ENCODE measurements at regions not wholly inside any gene's neighbourhood (a gene's known extent, or its start where the extent isn't known, plus 50 kb on each side); places are given as distances from the start of the nearest gene placed in this dataset.

- Histone ChIP-seq H3K27ac (no peak overlapping the region), H3K9me3 (peaks cover 0 to 6% (median 0%) of the 10 kb centered on the region in 12 donors), H3K4me1 (no peaks in the 10 kb centered on the region), H3K4me3 (no peak overlapping the region), H3K27me3 (no peaks in the 10 kb centered on the region), H3K36me3 (no peaks in the 10 kb centered on the region)
- intact Hi-C loops (cut with DNase I), result no loop called here
- WGBS, 4 donors, result 55 to 65% (median 59%) methylated on average over 4 of the region's 4 CpGs
- TF ChIP-seq CTCF (IDR thresholded peaks at IDR 0.05) (no peak), POLR2A (IDR thresholded peaks at IDR 0.05) (no peak)
- DNase-seq (no peak), ATAC-seq (no peak)
Observed at GRCh38 chr2:14232217-14232616, 400.3 kb upstream of the LRATD1 start.

- H3K27ac ChIP-seq, result no peak overlapping the region
- no peak overlapping the region for H3K4me3 ChIP-seq
- no peak for DNase-seq
- intact Hi-C loops (cut with DNase I), result no loop called here
- TF ChIP-seq CTCF (IDR thresholded peaks at IDR 0.05), result no peak
- no peak for TF ChIP-seq POLR2A (IDR thresholded peaks at IDR 0.05)
- ATAC-seq, result no peak
- WGBS, 4 donors, result 51 to 71% (median 59%) methylated on average over 5 of the region's 5 CpGs
- H3K4me1 ChIP-seq, result no peaks in the 10 kb centered on the region
- H3K27me3 ChIP-seq, result no peaks in the 10 kb centered on the region
- peaks cover 0 to 2% (median 0%) of the 10 kb centered on the region in 12 donors for H3K9me3 ChIP-seq
- H3K36me3 ChIP-seq, result no peaks in the 10 kb centered on the region
Observed at GRCh38 chr2:14234911-14235310, 397.6 kb upstream of the LRATD1 start.

GRCh38 chr2:14235667-14236066 lies 396.9 kb upstream of the LRATD1 start:
- no peak for DNase-seq
- Histone ChIP-seq H3K27ac (no peak overlapping the region), H3K27me3 (no peaks in the 10 kb centered on the region), H3K4me3 (no peak overlapping the region), H3K9me3 (no peaks in the 10 kb centered on the region), H3K4me1 (no peaks in the 10 kb centered on the region), H3K36me3 (no peaks in the 10 kb centered on the region)
- TF ChIP-seq POLR2A (IDR thresholded peaks at IDR 0.05) (no peak), CTCF (IDR thresholded peaks at IDR 0.05) (no peak)
- intact Hi-C loops (cut with DNase I), result no loop called here
- 55 to 63% (median 62%) methylated on average over 3 of the region's 3 CpGs for WGBS, 4 donors
- no peak for ATAC-seq

- Histone ChIP-seq H3K9me3 (no peaks in the 10 kb centered on the region), H3K4me1 (no peaks in the 10 kb centered on the region), H3K36me3 (no peaks in the 10 kb centered on the region), H3K4me3 (no peak overlapping the region), H3K27ac (no peak overlapping the region), H3K27me3 (no peaks in the 10 kb centered on the region)
- ATAC-seq (no peak), DNase-seq (no peak)
- intact Hi-C loops (cut with DNase I), result no loop called here
- WGBS, 4 donors, result 67 to 84% (median 80%) methylated on average over 1 of the region's 1 CpG
- TF ChIP-seq POLR2A (IDR thresholded peaks at IDR 0.05), result no peak
- TF ChIP-seq CTCF (IDR thresholded peaks at IDR 0.05), result no peak
Observed at GRCh38 chr2:14237902-14238301, 394.6 kb upstream of the LRATD1 start.

Data from heart left ventricle (tissue), 16 donors.